WI38 (cell line): ENCODE measurements at regions not wholly inside any gene's neighbourhood (a gene's known extent, or its start where the extent isn't known, plus 50 kb on each side); places are given as distances from the start of the nearest gene placed in this dataset.
"Not testable (repeated sequence)": the region's sequence is repeated elsewhere in the genome, so short reads cannot be mapped to it uniquely, and the experiment has no call there.

Experiments used
- H3K4me3 ChIP-seq: 2 replicates; pipeline ENCODE4 v1.5.1; 2011; ENCODE audit warnings: low read depth, mild to moderate bottlenecking, control low read depth, low read length
- CTCF ChIP-seq: IDR thresholded peaks from 2 replicates; pipeline ENCODE4 v1.5.1; 2012; ENCODE audit warnings: low read depth, mild to moderate bottlenecking, control low read depth, low read length

GRCh38 chr16:31678649-31679325, 151.1 kb downstream of the AHSP start:
- H3K4me3 ChIP-seq: no peak overlapping the region
- no peak for TF ChIP-seq CTCF

GRCh38 chr16:31689331-31689730, 161.6 kb downstream of the AHSP start:
- H3K4me3 ChIP-seq: not testable (repeated sequence)

- not testable (repeated sequence) for H3K4me3 ChIP-seq
Observed at GRCh38 chr16:31692338-31692737, 164.6 kb downstream of the AHSP start.

- no peak overlapping the region for H3K4me3 ChIP-seq
- no peak for TF ChIP-seq CTCF
Observed at GRCh38 chr16:31693733-31694132, 166.0 kb downstream of the AHSP start.

GRCh38 chr16:31694461-31694860, 166.8 kb downstream of the AHSP start:
- no peak overlapping the region for H3K4me3 ChIP-seq
- TF ChIP-seq CTCF: no peak

- no peak for TF ChIP-seq CTCF
- no peak overlapping the region for H3K4me3 ChIP-seq
Observed at GRCh38 chr16:31695667-31696066, 168.0 kb downstream of the AHSP start.

- H3K4me3 ChIP-seq: no peak overlapping the region
- TF ChIP-seq CTCF: peak; percentile 73
Observed at GRCh38 chr16:31696968-31697743, 169.5 kb downstream of the AHSP start.

GRCh38 chr16:31697744-31698125, 170.0 kb downstream of the AHSP start:
- no peak for TF ChIP-seq CTCF
- H3K4me3 ChIP-seq: no peak overlapping the region
